Uterus (tissue), 3 donors: ENCODE measurements at regions not wholly inside any gene's neighbourhood (a gene's known extent, or its start where the extent isn't known, plus 50 kb on each side); places are given as distances from the start of the nearest gene placed in this dataset.

ENCODE experiments used
- DNase-seq, 2 donors: peaks; one replicate each; pipeline ENCODE4 v3.0.0-alpha.2; 2019 to 2020
- H3K27ac ChIP-seq, 2 donors: fragments of 200-600 bp; sonication (generic); 1 replicate in 1 of 2; 2 replicates in 1 of 2; pipeline ENCODE4 v1.5.1; 2016 to 2018
- H3K27me3 ChIP-seq, 2 donors: fragments of 200-600 bp; sonication (generic); one replicate each; pipeline ENCODE4 v1.5.1; 2018 to 2019; ENCODE audit warnings: control low read depth in 1 of 2
- H3K36me3 ChIP-seq, 2 donors: fragments of 200-600 bp; sonication (generic); one replicate each; pipeline ENCODE4 v1.5.1; 2019; ENCODE audit warnings: control low read depth in 1 of 2
- H3K4me1 ChIP-seq, 2 donors: fragments of 200-600 bp; sonication (generic); one replicate each; pipeline ENCODE4 v1.5.1; 2018 to 2019; ENCODE audit warnings: control low read depth in 1 of 2
- H3K4me3 ChIP-seq, 2 donors: fragments of 200-600 bp; sonication (generic); 1 replicate in 1 of 2; 2 replicates in 1 of 2; pipeline ENCODE4 v1.5.1; 2018 to 2019; ENCODE audit warnings: mild to moderate bottlenecking in 1 of 2
- H3K9me3 ChIP-seq, 2 donors: fragments of 200-600 bp; sonication (generic); one replicate each; pipeline ENCODE4 v1.5.1; 2019; ENCODE audit warnings: control low read depth in 1 of 2
- POLR2A ChIP-seq, 2 donors: fragments of 450-650 bp; IDR thresholded peaks; one replicate each; pipeline ENCODE4 v1.6.1; 2016; ENCODE audit warnings: antibody characterized with exemption in 2 of 2, mild to moderate bottlenecking in 1 of 2, moderate library complexity in 1 of 2
- intact Hi-C: fragments of 100-400 bp; cut with DNase I; formaldehyde crosslinking; loops from one replicate; pipeline ENCODE4 v1.15.1; 2023; ENCODE audit warnings: low total_unique reads
- TF ChIP-seq, protein P1 (sequence below), 4 experiments: fragments of 200-600 bp in 2 of 4; fragments of 450-650 bp in 2 of 4; sonication (generic) in 2 of 4; IDR thresholded peaks; one replicate each; pipeline ENCODE4 v1.5.1; 2016 to 2019; ENCODE audit warnings: antibody characterized with exemption in 4 of 4, mild to moderate bottlenecking in 2 of 4, moderate library complexity in 1 of 4
- donor health status: DM: yes; HTN: yes; CAD: no.

- TF ChIP-seq, protein P1, sequence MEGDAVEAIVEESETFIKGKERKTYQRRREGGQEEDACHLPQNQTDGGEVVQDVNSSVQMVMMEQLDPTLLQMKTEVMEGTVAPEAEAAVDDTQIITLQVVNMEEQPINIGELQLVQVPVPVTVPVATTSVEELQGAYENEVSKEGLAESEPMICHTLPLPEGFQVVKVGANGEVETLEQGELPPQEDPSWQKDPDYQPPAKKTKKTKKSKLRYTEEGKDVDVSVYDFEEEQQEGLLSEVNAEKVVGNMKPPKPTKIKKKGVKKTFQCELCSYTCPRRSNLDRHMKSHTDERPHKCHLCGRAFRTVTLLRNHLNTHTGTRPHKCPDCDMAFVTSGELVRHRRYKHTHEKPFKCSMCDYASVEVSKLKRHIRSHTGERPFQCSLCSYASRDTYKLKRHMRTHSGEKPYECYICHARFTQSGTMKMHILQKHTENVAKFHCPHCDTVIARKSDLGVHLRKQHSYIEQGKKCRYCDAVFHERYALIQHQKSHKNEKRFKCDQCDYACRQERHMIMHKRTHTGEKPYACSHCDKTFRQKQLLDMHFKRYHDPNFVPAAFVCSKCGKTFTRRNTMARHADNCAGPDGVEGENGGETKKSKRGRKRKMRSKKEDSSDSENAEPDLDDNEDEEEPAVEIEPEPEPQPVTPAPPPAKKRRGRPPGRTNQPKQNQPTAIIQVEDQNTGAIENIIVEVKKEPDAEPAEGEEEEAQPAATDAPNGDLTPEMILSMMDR (IDR thresholded peaks at IDR 0.05) = no peak
- intact Hi-C loops = no loop called here
- H3K36me3 ChIP-seq = no peaks in the 10 kb centered on the region
These were observed 383.0 kb upstream of the ID4 start for GRCh38 chr6:19454001-19454720.

DNA sequence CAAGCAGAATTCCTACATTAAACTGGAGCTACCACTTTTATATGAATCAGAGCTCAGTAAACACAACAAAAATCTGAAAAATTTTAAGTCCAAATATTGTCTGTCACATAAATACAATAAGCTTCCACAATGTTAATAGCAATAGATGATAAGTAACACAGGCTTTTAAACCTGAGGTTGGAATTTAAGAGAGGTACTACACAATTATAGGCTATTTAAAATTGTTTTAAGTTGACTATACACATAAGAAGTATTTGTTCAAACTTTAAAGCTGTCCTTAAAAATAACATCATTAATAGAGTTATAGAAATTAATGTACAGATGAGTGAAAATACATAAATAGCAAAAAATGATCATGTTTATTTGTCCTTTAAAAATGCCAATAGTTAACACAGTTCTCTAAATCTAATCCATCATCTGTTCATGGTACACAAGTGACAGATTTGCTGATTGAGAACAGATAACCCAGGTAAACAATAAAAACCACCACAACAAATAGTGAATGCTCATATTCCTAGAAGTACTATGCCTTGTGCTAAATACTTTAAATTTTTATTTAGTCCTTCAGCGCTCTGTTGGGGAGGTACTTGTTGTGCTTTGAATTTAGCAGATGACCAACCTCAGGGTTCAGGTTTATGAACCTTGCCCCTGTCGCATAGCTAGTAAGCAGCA lies 382.3 kb upstream of the ID4 start:
- H3K9me3 ChIP-seq = no peaks in the 10 kb centered on the region
- intact Hi-C loops = no loop called here
- H3K36me3 ChIP-seq = no peaks in the 10 kb centered on the region
- TF ChIP-seq POLR2A (IDR thresholded peaks at IDR 0.05) = no peak
- TF ChIP-seq, protein P1 (IDR thresholded peaks at IDR 0.05) = no peak
- H3K27ac ChIP-seq = no peak overlapping the region
- no peak overlapping the region for H3K4me3 ChIP-seq
- H3K4me1 ChIP-seq = no peaks in the 10 kb centered on the region
- H3K27me3 ChIP-seq = no peaks in the 10 kb centered on the region
- DNase-seq = no peak

More at GRCh38 chr6:19454001-19454720, 383.0 kb upstream of the ID4 start:
- no peak overlapping the region for H3K27ac ChIP-seq
- H3K27me3 ChIP-seq = no peaks in the 10 kb centered on the region
- no peaks in the 10 kb centered on the region for H3K4me1 ChIP-seq
- H3K9me3 ChIP-seq = no peaks in the 10 kb centered on the region
- DNase-seq = no peak
- H3K4me3 ChIP-seq = no peak overlapping the region

DNA sequence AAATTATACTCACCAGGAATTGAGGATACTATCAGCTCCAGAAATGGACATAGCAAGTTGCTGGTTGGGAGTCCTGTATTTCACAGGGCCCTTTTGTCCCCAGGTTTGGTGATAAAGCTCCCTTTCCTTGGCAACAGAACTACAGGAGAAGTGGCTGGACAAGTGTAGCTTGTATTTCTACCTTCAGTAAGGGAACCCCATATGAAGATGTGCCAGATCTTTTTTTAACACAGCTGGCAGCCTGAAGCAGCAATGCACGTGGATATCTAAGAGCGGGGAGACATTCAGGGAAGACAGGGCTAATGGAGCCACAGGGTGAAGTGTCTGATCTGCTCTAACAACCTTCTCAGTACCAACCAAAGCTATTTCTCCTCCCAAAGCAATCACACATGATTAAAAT lies 373.9 kb upstream of the ID4 start:
- Histone ChIP-seq H3K27ac (no peak overlapping the region), H3K9me3 (no peaks in the 10 kb centered on the region), H3K27me3 (no peaks in the 10 kb centered on the region), H3K36me3 (no peaks in the 10 kb centered on the region), H3K4me1 (peaks cover 0 to 5% of the 10 kb centered on the region in 2 donors), H3K4me3 (no peak overlapping the region)
- TF ChIP-seq, protein P1 (IDR thresholded peaks at IDR 0.05) = no peak
- no peak for TF ChIP-seq POLR2A (IDR thresholded peaks at IDR 0.05)
- intact Hi-C loops = no loop called here
- DNase-seq = no peak

- no peak for DNase-seq
- no peaks in the 10 kb centered on the region for H3K36me3 ChIP-seq
- H3K27me3 ChIP-seq = no peaks in the 10 kb centered on the region
- H3K4me1 ChIP-seq = peaks cover 0 to 5% of the 10 kb centered on the region in 2 donors
- TF ChIP-seq, protein P1 (IDR thresholded peaks at IDR 0.05) = no peak
- TF ChIP-seq POLR2A (IDR thresholded peaks at IDR 0.05) = no peak
- no peak overlapping the region for H3K27ac ChIP-seq
- intact Hi-C loops = no loop called here
- no peak overlapping the region for H3K4me3 ChIP-seq
- H3K9me3 ChIP-seq = no peaks in the 10 kb centered on the region
These were observed 373.2 kb upstream of the ID4 start for GRCh38 chr6:19463925-19464324.

- intact Hi-C loops = no loop called here
- peak overlapping the region; percentile 0 to 43 for H3K27ac ChIP-seq
- no peak overlapping the region for H3K4me3 ChIP-seq
- no peak for DNase-seq
- H3K9me3 ChIP-seq = no peaks in the 10 kb centered on the region
- H3K4me1 ChIP-seq = peaks cover 0 to 5% of the 10 kb centered on the region in 2 donors
- no peaks in the 10 kb centered on the region for H3K27me3 ChIP-seq
- TF ChIP-seq POLR2A (IDR thresholded peaks at IDR 0.05) = no peak
- TF ChIP-seq, protein P1 (IDR thresholded peaks at IDR 0.05) = no peak
- no peaks in the 10 kb centered on the region for H3K36me3 ChIP-seq
These were observed 371.9 kb upstream of the ID4 start for GRCh38 chr6:19465256-19465655.
